Trophoblast cell (in vitro differentiated cells and primary cell): ENCODE measurements at regions not wholly inside any gene's neighbourhood (a gene's known extent, or its start where the extent isn't known, plus 50 kb on each side); places are given as distances from the start of the nearest gene placed in this dataset.
A peak's percentile ranks its signal among the peaks of the same experiment; 100 is the strongest.
"Not testable (repeated sequence)": the region's sequence is repeated elsewhere in the genome, so short reads cannot be mapped to it uniquely, and the experiment has no call there.

Source experiments
- DNase-seq, 2 donors: peaks; one replicate each; pipeline ENCODE4 v3.0.0-alpha.2; 2016
- H2AFZ ChIP-seq: 2 replicates; pipeline ENCODE4 v1.6.1; 2013; ENCODE audit warnings: low read length, moderate library complexity, mild to moderate bottlenecking; ENCODE audit not compliant: insufficient read depth, poor library complexity
- H2AK5ac ChIP-seq: 2 replicates; pipeline ENCODE4 v1.6.1; 2013; ENCODE audit warnings: mild to moderate bottlenecking, low read length
- H2BK120ac ChIP-seq: 2 replicates; pipeline ENCODE4 v1.6.1; 2013; ENCODE audit warnings: low read length, mild to moderate bottlenecking, moderate library complexity; ENCODE audit not compliant: insufficient read depth, poor library complexity
- H2BK12ac ChIP-seq: 2 replicates; pipeline ENCODE4 v1.6.1; 2013; ENCODE audit warnings: mild to moderate bottlenecking, low read length, moderate library complexity
- H2BK5ac ChIP-seq: 2 replicates; pipeline ENCODE4 v1.6.1; 2013; ENCODE audit warnings: low read length, low read depth, moderate library complexity, mild to moderate bottlenecking; ENCODE audit not compliant: poor library complexity
- H3K14ac ChIP-seq: 2 replicates; pipeline ENCODE4 v1.6.1; 2013; ENCODE audit warnings: mild to moderate bottlenecking, low read length
- H3K18ac ChIP-seq: 2 replicates; pipeline ENCODE4 v1.6.1; 2013; ENCODE audit warnings: mild to moderate bottlenecking, low read length
- H3K23ac ChIP-seq: 2 replicates; pipeline ENCODE4 v1.6.1; 2013; ENCODE audit warnings: low read length
- H3K27ac ChIP-seq: 2 replicates; pipeline ENCODE4 v1.5.1; 2013; ENCODE audit warnings: low read depth, mild to moderate bottlenecking, inconsistent platforms, low read length, moderate library complexity
- H3K27me3 ChIP-seq: 2 replicates; pipeline ENCODE4 v1.6.1; 2013; ENCODE audit warnings: inconsistent platforms, mild to moderate bottlenecking, low read length, moderate library complexity; ENCODE audit not compliant: insufficient read depth
- H3K36me3 ChIP-seq, 2 experiments: 1 replicate in 1 of 2; 2 replicates in 1 of 2; pipeline ENCODE4 v1.6.1; 2013; ENCODE audit warnings: low read length in 2 of 2, mild to moderate bottlenecking in 2 of 2, moderate library complexity in 1 of 2; ENCODE audit not compliant: insufficient read depth in 2 of 2, control insufficient read depth in 1 of 2
- H3K4ac ChIP-seq: 2 replicates; pipeline ENCODE4 v1.6.1; 2013; ENCODE audit warnings: low read depth, mild to moderate bottlenecking, low read length, moderate library complexity
- H3K4me1 ChIP-seq, 2 experiments: 1 replicate in 1 of 2; 2 replicates in 1 of 2; pipeline ENCODE4 v1.6.1; 2013; ENCODE audit warnings: low read length in 2 of 2, mild to moderate bottlenecking in 2 of 2, moderate library complexity in 1 of 2; ENCODE audit not compliant: insufficient read depth in 2 of 2, control insufficient read depth in 1 of 2
- H3K4me2 ChIP-seq: 2 replicates; pipeline ENCODE4 v1.6.1; 2013; ENCODE audit warnings: inconsistent platforms, mild to moderate bottlenecking, low read length, moderate library complexity
- H3K4me3 ChIP-seq: 2 replicates; pipeline ENCODE4 v1.5.1; 2013; ENCODE audit warnings: mild to moderate bottlenecking, low read depth, low read length, inconsistent platforms
- H3K79me1 ChIP-seq: one replicate; pipeline ENCODE4 v1.6.1; 2013; ENCODE audit warnings: low read length
- H3K79me2 ChIP-seq: 2 replicates; pipeline ENCODE4 v1.6.1; 2013; ENCODE audit warnings: low read length, mild to moderate bottlenecking; ENCODE audit not compliant: control insufficient read depth, insufficient read depth, poor library complexity
- H3K9ac ChIP-seq: 2 replicates; pipeline ENCODE4 v1.6.1; 2013; ENCODE audit warnings: mild to moderate bottlenecking, low read length
- H3K9me3 ChIP-seq: 2 replicates; pipeline ENCODE4 v1.6.1; 2013; ENCODE audit warnings: low read depth, mild to moderate bottlenecking, control low read depth, inconsistent platforms, low read length; ENCODE audit not compliant: insufficient read depth
- H4K12ac ChIP-seq: 2 replicates; pipeline ENCODE4 v1.6.1; 2013; ENCODE audit warnings: low read depth, mild to moderate bottlenecking, low read length, moderate library complexity
- H4K8ac ChIP-seq: 2 replicates; pipeline ENCODE4 v1.6.1; 2013; ENCODE audit warnings: low read depth, mild to moderate bottlenecking, low read length, moderate library complexity
- H4K91ac ChIP-seq: one replicate; pipeline ENCODE4 v1.6.1; 2013; ENCODE audit warnings: low read depth, mild to moderate bottlenecking, low read length, moderate library complexity
- WGBS: extraction: QIAGEN DNeasy Blood & Tissue Kit; methylation state at CpG from one replicate; pipeline ENCODE4 v1.1.7; 2013; ENCODE audit warnings: missing lambda C conversion rate; ENCODE audit not compliant: insufficient read length, insufficient coverage; ENCODE audit errors: extremely low coverage; 5-methylcytosine and 5-hydroxymethylcytosine counted together

DNA sequence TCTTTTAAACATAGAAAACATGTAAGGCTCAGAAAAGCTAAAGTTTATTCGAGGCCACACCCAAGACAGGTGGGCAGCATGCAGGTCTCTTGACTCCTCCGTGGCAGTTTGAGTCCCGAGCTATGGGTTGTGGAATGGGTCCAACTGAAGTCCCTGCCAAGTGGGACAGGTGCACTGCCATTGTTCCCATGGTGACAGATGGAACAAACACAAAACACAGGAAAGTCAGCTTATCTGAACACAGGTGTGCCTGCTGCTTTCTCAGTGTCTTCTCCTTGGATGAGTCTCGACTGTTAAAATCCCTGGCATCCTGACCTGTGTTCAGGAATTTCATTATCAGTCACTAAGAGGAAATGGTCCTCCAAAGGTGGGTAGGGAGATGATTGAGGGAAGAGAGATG lies 99.0 kb upstream of the RAB4A start:
- Histone ChIP-seq H2AFZ (no peak overlapping the region), H3K9me3 (no peaks in the 10 kb centered on the region), H3K14ac (no peak overlapping the region), H3K9ac (no peak overlapping the region), H3K4ac (no peak overlapping the region), H3K4me2 (no peak overlapping the region), H3K36me3 (no peaks in the 10 kb centered on the region), H2AK5ac (no peak overlapping the region), H4K12ac (no peak overlapping the region), H3K27ac (no peak overlapping the region), H3K18ac (no peak overlapping the region), H3K4me1 (peaks cover 1 to 2% of the 10 kb centered on the region in 2 experiments), H4K8ac (no peak overlapping the region), H2BK5ac (no peak overlapping the region), H3K27me3 (no peaks in the 10 kb centered on the region), H4K91ac (no peak overlapping the region), H3K4me3 (no peak overlapping the region), H3K79me2 (no peaks in the 10 kb centered on the region), H3K23ac (no peak overlapping the region), H2BK12ac (no peak overlapping the region), H3K79me1 (peaks cover 3% of the 10 kb centered on the region), H2BK120ac (no peak overlapping the region)
- WGBS, result no CpG with 5 or more reads among the region's 4 CpGs
- peak; percentile 91 to 96 for DNase-seq

DNA sequence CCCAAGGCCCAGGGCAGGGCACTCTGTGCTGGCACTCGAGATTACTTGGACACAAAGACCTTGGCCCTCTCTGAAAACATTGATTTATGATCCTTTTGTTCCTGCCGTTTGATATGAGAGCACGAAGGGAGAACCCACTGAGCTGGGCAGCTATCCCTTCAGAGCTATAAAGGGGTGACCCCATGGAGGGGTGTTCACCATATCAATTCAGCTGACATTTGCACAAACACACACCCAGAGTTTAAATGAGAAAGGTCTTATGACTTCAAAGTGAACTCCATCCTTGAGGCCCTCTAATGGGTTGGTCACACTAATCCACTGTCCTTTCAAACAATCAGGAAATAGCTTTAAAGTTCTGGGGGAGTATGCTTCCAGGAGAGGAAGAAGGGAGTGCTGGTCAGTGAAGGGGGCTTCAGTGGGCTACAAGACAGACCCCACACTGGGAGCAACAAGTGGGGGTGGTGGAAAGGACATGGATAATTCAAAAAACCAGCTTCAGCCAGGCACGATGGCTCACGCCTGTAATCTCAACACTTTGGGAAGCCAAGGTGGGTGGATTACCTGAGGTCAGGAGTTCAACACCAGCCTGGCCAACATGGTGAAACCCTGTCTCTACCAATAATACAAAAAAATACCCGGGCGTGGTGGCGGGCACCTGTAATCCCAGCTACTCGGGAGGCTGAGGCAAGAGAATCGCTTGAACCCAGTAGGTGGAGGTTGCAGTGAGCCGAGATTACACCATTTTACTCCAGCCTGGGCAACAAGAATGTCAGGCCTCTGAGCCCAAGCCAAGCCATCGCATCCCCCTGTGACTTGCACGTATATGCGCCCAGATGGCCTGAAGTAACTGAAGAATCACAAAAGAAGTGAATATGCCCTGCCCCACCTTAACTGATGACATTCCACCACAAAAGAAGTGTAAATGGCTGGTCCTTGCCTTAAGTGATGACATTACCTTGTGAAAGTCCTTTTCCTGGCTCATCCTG lies 97.1 kb upstream of the RAB4A start:
- H4K12ac ChIP-seq, H3K4me1 ChIP-seq, H2AFZ ChIP-seq, H2BK120ac ChIP-seq, H3K27me3 ChIP-seq, H4K8ac ChIP-seq, H3K79me2 ChIP-seq, H3K4ac ChIP-seq, H3K14ac ChIP-seq, H3K79me1 ChIP-seq, H3K18ac ChIP-seq, H2BK5ac ChIP-seq, H3K36me3 ChIP-seq, H3K27ac ChIP-seq, H3K9me3 ChIP-seq, H4K91ac ChIP-seq, H3K9ac ChIP-seq, H3K4me2 ChIP-seq, H3K23ac ChIP-seq, DNase-seq: not testable (repeated sequence)
- no CpG with 5 or more reads among the region's 14 CpGs for WGBS
- Histone ChIP-seq H3K4me3 (peak overlapping the region; percentile 51), H2AK5ac (peak overlapping the region; percentile 13), H2BK12ac (peak overlapping the region; percentile 4)

DNA sequence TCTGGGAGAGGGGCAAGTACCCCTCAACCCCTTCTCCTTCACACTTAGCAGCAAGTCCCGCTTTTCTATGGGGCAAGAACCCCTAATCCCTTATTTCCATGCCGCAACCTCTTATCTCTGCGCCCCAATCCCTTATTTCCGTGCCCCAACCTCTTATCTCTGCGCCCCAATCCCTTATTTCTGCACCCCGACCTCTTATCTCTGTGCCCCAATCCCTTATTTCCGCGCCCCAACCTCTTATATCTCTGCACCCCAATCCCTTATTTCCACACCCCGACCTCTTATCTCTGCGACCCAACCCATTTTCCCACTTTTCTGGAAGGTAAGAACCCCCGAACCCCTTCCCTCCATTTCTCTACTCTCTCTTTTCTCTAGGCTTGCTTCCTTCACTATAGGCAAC lies 95.6 kb upstream of the RAB4A start:
- not testable (repeated sequence) for H2BK5ac ChIP-seq, H3K79me1 ChIP-seq, H3K14ac ChIP-seq, H4K8ac ChIP-seq, H3K23ac ChIP-seq, H3K27ac ChIP-seq, H3K4me3 ChIP-seq, H3K4ac ChIP-seq, H4K12ac ChIP-seq, H3K9ac ChIP-seq, H2AK5ac ChIP-seq, H3K18ac ChIP-seq, H4K91ac ChIP-seq, H3K79me2 ChIP-seq, H2BK12ac ChIP-seq, H3K4me1 ChIP-seq, H3K9me3 ChIP-seq, H3K27me3 ChIP-seq, DNase-seq, H2AFZ ChIP-seq, H3K36me3 ChIP-seq, H3K4me2 ChIP-seq
- WGBS, result no CpG with 5 or more reads among the region's 11 CpGs
- peak overlapping the region; percentile 33 for H2BK120ac ChIP-seq

DNA sequence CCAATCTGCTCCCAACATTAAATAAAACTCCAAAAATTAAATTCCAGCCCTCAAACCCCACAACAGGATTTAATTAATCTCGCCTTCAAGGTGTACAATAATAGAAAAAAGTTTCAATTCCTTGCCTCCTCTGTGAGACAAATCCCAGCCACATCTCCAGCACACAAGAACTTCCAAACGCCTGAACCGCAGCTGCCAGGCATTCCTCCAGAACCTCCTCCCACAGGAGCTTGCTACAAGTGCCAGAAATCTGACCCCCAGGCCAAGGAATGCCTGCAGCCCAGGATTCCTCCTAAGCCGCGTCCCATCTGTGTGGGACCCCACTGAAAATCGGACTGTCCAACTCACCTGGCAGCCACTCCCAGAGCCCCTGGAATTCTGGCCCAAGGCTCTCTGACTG lies 94.5 kb upstream of the RAB4A start:
- not testable (repeated sequence) for H3K4me1 ChIP-seq, H3K79me1 ChIP-seq, H3K9me3 ChIP-seq, DNase-seq, H3K79me2 ChIP-seq, H3K4me3 ChIP-seq, H3K14ac ChIP-seq, H4K8ac ChIP-seq, H2AK5ac ChIP-seq, H2BK12ac ChIP-seq, H2AFZ ChIP-seq, H3K4ac ChIP-seq, H3K23ac ChIP-seq, H3K18ac ChIP-seq, H4K12ac ChIP-seq, H3K36me3 ChIP-seq, H3K27ac ChIP-seq, H3K9ac ChIP-seq, H3K27me3 ChIP-seq
- Histone ChIP-seq H2BK5ac (peak overlapping the region; percentile 40), H4K91ac (peak overlapping the region; percentile 37), H3K4me2 (peak overlapping the region; percentile 7), H2BK120ac (peak overlapping the region; percentile 51)
- WGBS, result no CpG with 5 or more reads among the region's 6 CpGs
